Stomach (tissue), 8 donors: ENCODE measurements at regions not wholly inside any gene's neighbourhood (a gene's known extent, or its start where the extent isn't known, plus 50 kb on each side); places are given as distances from the start of the nearest gene placed in this dataset.

Source experiments
- DNase-seq, 2 donors: peaks; one replicate each; pipeline versions ENCODE4 v3.0.0 to v3.0.0-alpha.2; 2013 to 2019
- H3K27ac ChIP-seq, 5 donors: fragments of 200-600 bp in 4 of 5; sonication (generic) in 4 of 5; one replicate each; pipeline ENCODE4 v1.5.1; 2013 to 2019; ENCODE audit warnings: mild to moderate bottlenecking in 1 of 5, moderate library complexity in 1 of 5
- H3K27me3 ChIP-seq, 3 donors: fragments of 200-600 bp; sonication (generic); one replicate each; pipeline ENCODE4 v1.5.1; 2017 to 2019; ENCODE audit warnings: mixed run types in 1 of 3
- H3K36me3 ChIP-seq, 4 donors: fragments of 200-600 bp; sonication (generic); 1 replicate in 3 of 4; 2 replicates in 1 of 4; pipeline ENCODE4 v1.5.1; 2016 to 2019
- H3K4me1 ChIP-seq, 4 donors: fragments of 200-600 bp; sonication (generic); one replicate each; pipeline ENCODE4 v1.5.1; 2016 to 2019
- H3K4me3 ChIP-seq, 4 donors: fragments of 200-600 bp; sonication (generic) in 3 of 4; one replicate each; pipeline ENCODE4 v1.5.1; 2016 to 2019; ENCODE audit warnings: mild to moderate bottlenecking in 1 of 4
- H3K9me3 ChIP-seq, 4 donors: fragments of 200-600 bp; sonication (generic); one replicate each; pipeline ENCODE4 v1.5.1; 2016 to 2019
- EP300 ChIP-seq: sonication (generic); formaldehyde crosslinking; IDR thresholded peaks from one replicate; pipeline ENCODE4 v1.6.1; 2017; ENCODE audit warnings: antibody characterized with exemption
- POLR2A ChIP-seq, 4 donors: fragments of 450-650 bp; IDR thresholded peaks; one replicate each; pipeline ENCODE4 v1.6.1; 2016; ENCODE audit warnings: antibody characterized with exemption in 4 of 4, control low read depth in 2 of 4, mild to moderate bottlenecking in 1 of 4, moderate library complexity in 1 of 4
- POLR2AphosphoS5 ChIP-seq, 3 donors: sonication (generic); formaldehyde crosslinking; IDR thresholded peaks; one replicate each; pipeline ENCODE4 v1.6.1; 2016; ENCODE audit warnings: antibody characterized with exemption in 3 of 3
- WGBS, 5 donors: extraction: QIAGEN DNeasy Blood & Tissue Kit in 3 of 5; methylation state at CpG; one replicate each; pipeline versions ENCODE4 v1.1.5 to v1.1.7; 2013 to 2018; 5-methylcytosine and 5-hydroxymethylcytosine counted together
- intact Hi-C: fragments of 100-400 bp; cut with DNase I; formaldehyde crosslinking; loops from one replicate; pipeline ENCODE4 v1.15.1; 2023; ENCODE audit warnings: low total_unique reads
- TF ChIP-seq, protein P1 (sequence below), 7 experiments: fragments of 450-650 bp in 4 of 7; fragments of 200-600 bp in 3 of 7; sonication (generic) in 3 of 7; IDR thresholded peaks; one replicate each; pipeline ENCODE4 v1.5.1; 2016 to 2019; ENCODE audit warnings: antibody characterized with exemption in 7 of 7, control low read depth in 2 of 7, mild to moderate bottlenecking in 1 of 7
- donor health status: healthy with polysubstance abuse.
- donor health status: Bipolar disorder and iron deficiency.
- donor health status: healthy.

DNA sequence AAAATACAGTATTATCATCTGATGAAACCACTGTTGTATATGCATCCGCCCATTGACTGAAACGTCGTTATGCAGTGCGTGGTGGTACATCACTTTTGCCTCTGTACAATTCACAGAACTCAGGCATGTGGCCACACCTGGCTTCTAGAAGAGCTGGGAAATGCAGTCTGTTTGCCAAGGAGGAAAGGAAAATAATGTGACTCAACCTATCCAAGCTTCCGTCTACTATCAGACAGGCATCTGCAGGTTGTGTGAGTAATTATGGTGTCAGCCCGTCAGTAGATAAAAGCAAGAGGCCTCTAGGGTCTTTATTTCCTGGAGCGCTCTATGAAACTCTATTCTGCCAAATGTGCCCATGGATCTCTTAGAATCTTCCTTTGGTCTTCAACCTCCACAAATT, 111.6 kb downstream of the BBS10 start:
- Histone ChIP-seq H3K4me1 (no peaks in the 10 kb centered on the region), H3K9me3 (no peaks in the 10 kb centered on the region), H3K4me3 (no peak overlapping the region), H3K27me3 (no peaks in the 10 kb centered on the region), H3K27ac (no peak overlapping the region), H3K36me3 (no peaks in the 10 kb centered on the region)
- intact Hi-C loops, result no loop called here
- DNase-seq, result no peak
- TF ChIP-seq POLR2AphosphoS5 (IDR thresholded peaks at IDR 0.05), result no peak
- TF ChIP-seq POLR2A (IDR thresholded peaks at IDR 0.05), result no peak
- TF ChIP-seq, protein P1, sequence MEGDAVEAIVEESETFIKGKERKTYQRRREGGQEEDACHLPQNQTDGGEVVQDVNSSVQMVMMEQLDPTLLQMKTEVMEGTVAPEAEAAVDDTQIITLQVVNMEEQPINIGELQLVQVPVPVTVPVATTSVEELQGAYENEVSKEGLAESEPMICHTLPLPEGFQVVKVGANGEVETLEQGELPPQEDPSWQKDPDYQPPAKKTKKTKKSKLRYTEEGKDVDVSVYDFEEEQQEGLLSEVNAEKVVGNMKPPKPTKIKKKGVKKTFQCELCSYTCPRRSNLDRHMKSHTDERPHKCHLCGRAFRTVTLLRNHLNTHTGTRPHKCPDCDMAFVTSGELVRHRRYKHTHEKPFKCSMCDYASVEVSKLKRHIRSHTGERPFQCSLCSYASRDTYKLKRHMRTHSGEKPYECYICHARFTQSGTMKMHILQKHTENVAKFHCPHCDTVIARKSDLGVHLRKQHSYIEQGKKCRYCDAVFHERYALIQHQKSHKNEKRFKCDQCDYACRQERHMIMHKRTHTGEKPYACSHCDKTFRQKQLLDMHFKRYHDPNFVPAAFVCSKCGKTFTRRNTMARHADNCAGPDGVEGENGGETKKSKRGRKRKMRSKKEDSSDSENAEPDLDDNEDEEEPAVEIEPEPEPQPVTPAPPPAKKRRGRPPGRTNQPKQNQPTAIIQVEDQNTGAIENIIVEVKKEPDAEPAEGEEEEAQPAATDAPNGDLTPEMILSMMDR (IDR thresholded peaks at IDR 0.05), result no peak
- TF ChIP-seq EP300, result no peak
- 52 to 59% (median 58%) methylated on average over 7 of the region's 7 CpGs for WGBS, 5 donors

DNA sequence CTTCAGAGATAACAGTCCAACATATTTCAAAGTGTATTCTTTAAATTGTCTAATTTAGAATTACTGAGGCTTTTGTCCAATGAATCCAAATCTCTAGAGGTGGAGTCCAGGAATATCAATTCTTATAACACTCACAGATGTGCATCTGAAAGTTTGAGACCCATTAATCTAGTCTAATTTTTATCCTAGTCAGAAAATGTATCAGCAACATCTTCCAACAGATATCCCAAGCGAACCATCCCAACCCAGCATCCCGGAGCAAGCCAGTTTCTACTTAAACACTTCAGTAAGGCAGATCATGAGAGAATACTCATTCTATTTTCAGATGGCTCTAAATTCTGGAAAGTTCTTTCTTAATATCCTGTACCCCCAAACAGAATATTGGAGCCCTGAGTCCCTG, 113.5 kb downstream of the BBS10 start:
- Histone ChIP-seq H3K27me3 (no peaks in the 10 kb centered on the region), H3K27ac (no peak overlapping the region), H3K4me1 (no peaks in the 10 kb centered on the region), H3K36me3 (no peaks in the 10 kb centered on the region), H3K9me3 (no peaks in the 10 kb centered on the region), H3K4me3 (no peak overlapping the region)
- WGBS, 5 donors, result 94 to 98% (median 95%) methylated on average over 2 of the region's 2 CpGs
- TF ChIP-seq POLR2A (IDR thresholded peaks at IDR 0.05) (no peak), POLR2AphosphoS5 (IDR thresholded peaks at IDR 0.05) (no peak)
- intact Hi-C loops, result no loop called here
- DNase-seq, result no peak

DNA sequence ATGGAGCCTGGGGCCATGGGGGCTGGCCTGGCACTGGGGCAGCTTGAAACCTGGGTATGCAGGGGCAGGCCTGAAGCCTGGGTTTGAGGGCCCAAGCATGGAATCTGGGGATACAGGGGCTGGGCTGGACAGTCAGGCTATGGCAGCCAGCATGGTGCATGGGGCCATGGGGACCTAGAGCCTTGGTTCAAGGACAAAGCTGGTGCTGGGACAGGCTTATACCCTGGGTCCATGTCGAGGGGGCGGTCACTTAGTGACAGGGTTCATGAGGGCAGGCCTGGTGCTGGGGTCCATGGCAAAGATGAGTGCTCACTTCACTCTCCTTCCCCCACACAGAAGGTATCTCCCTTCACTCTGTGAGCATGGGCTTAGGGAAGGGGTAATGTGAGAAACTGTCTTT, 116.2 kb downstream of the BBS10 start:
- DNase-seq, result no peak
- Histone ChIP-seq H3K4me1 (no peaks in the 10 kb centered on the region), H3K4me3 (no peak overlapping the region), H3K27ac (no peak overlapping the region), H3K36me3 (no peaks in the 10 kb centered on the region), H3K27me3 (no peaks in the 10 kb centered on the region), H3K9me3 (no peaks in the 10 kb centered on the region)
- TF ChIP-seq POLR2A (IDR thresholded peaks at IDR 0.05) (no peak), EP300 (no peak), POLR2AphosphoS5 (IDR thresholded peaks at IDR 0.05) (no peak)
- TF ChIP-seq, protein P1 (IDR thresholded peaks at IDR 0.05), result no peak
- intact Hi-C loops, result no loop called here
- 79 to 94% (median 90%) methylated on average over 2 of the region's 2 CpGs for WGBS, 5 donors

DNA sequence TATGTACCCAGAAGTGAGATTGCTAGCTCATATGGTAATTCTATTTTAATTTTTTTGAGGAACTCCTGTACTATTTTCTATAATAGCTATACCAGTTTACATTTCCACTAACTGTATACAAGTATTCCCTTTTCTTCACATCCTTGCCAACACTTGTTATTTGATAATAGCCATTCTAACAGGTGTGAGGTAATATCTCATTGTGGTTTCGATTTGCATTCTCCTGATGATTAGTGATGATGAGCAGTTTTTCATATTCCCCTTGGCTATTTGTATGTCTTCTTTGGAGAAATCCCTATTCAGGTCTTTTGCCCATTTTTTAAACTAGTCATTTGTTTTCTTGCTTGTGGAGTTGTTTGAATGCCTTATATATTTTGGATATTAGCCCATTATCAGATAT, 121.3 kb downstream of the BBS10 start:
- H3K27me3 ChIP-seq, result no peaks in the 10 kb centered on the region
- 76 to 93% (median 88%) methylated on average over 1 of the region's 1 CpG for WGBS, 5 donors
- intact Hi-C loops, result no loop called here
- DNase-seq, result no peak
- H3K4me3 ChIP-seq, result no peak overlapping the region
- no peaks in the 10 kb centered on the region for H3K4me1 ChIP-seq
- H3K27ac ChIP-seq, result no peak overlapping the region
- TF ChIP-seq POLR2AphosphoS5 (IDR thresholded peaks at IDR 0.05), result no peak
- TF ChIP-seq POLR2A (IDR thresholded peaks at IDR 0.05), result no peak
- TF ChIP-seq, protein P1 (IDR thresholded peaks at IDR 0.05), result no peak
- no peak for TF ChIP-seq EP300
- H3K9me3 ChIP-seq, result no peaks in the 10 kb centered on the region
- no peaks in the 10 kb centered on the region for H3K36me3 ChIP-seq

DNA sequence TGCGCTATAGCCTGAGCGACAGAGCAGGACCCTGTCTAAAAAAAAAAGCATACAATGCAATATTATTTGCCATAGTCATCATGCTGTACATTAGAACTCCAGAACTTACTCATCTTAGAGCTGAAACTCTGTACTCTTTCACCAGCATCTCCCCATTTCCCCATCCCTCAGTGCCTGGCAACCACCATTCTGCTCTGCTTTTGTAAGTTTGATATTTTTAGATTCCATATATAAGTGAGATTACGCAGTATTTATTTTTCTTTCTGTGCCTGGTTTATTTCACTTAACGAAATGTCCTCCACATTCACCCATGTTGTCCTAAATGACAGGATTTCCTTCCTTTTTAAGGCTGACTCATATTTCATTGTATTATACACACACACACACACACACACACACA, 121.8 kb downstream of the BBS10 start:
- TF ChIP-seq, protein P1 (IDR thresholded peaks at IDR 0.05), result no peak
- TF ChIP-seq POLR2A (IDR thresholded peaks at IDR 0.05) (no peak), EP300 (no peak), POLR2AphosphoS5 (IDR thresholded peaks at IDR 0.05) (no peak)

More for the DNA sequence above, 121.8 kb downstream of the BBS10 start:
- H3K9me3 ChIP-seq, result no peaks in the 10 kb centered on the region
- H3K4me1 ChIP-seq, result no peaks in the 10 kb centered on the region
- DNase-seq, result peak in 1 of 2 donors; percentile 6
- H3K27ac ChIP-seq, result no peak overlapping the region
- no peaks in the 10 kb centered on the region for H3K36me3 ChIP-seq
- H3K27me3 ChIP-seq, result no peaks in the 10 kb centered on the region
- WGBS, 5 donors, result 67 to 79% (median 71%) methylated on average over 4 of the region's 4 CpGs
- no peak overlapping the region for H3K4me3 ChIP-seq
- intact Hi-C loops, result no loop called here
